Kidney epithelial cell (primary cell): ENCODE measurements at regions not wholly inside any gene's neighbourhood (a gene's known extent, or its start where the extent isn't known, plus 50 kb on each side); places are given as distances from the start of the nearest gene placed in this dataset.

Experiments
- DNase-seq: peaks from one replicate; pipeline ENCODE4 v3.0.0-alpha.2; 2010; ENCODE audit warnings: low read depth
- H3K27me3 ChIP-seq: 2 replicates; pipeline ENCODE4 v1.6.0; 2011; ENCODE audit warnings: low read length; ENCODE audit not compliant: control insufficient read depth, insufficient read depth
- H3K36me3 ChIP-seq: 2 replicates; pipeline ENCODE4 v1.5.1; 2011; ENCODE audit warnings: low read length; ENCODE audit not compliant: control insufficient read depth, insufficient read depth
- H3K4me3 ChIP-seq: 2 replicates; pipeline ENCODE4 v1.5.1; 2011; ENCODE audit warnings: low read depth, mild to moderate bottlenecking, control low read depth, low read length
- CTCF ChIP-seq: IDR thresholded peaks from 2 replicates; pipeline ENCODE4 v1.5.1; 2011; ENCODE audit warnings: mild to moderate bottlenecking, moderate library complexity, low read length, control low read depth, inconsistent platforms; ENCODE audit not compliant: insufficient read depth, poor library complexity, severe bottlenecking

- TF ChIP-seq CTCF = no peak
These were observed 652.6 kb downstream of the CCDC171 start for GRCh38 chr9:16205455-16205854.

GRCh38 chr9:16206518-16206917, 653.7 kb downstream of the CCDC171 start:
- DNase-seq = no peak
- Histone ChIP-seq H3K36me3 (no peaks in the 10 kb centered on the region), H3K27me3 (no peaks in the 10 kb centered on the region), H3K4me3 (no peak overlapping the region)
- TF ChIP-seq CTCF = no peak

More at GRCh38 chr9:16205455-16205854, 652.6 kb downstream of the CCDC171 start:
- DNase-seq = no peak
- Histone ChIP-seq H3K4me3 (no peak overlapping the region), H3K36me3 (no peaks in the 10 kb centered on the region), H3K27me3 (no peaks in the 10 kb centered on the region)

GRCh38 chr9:16207161-16207560, 654.3 kb downstream of the CCDC171 start:
- no peak for DNase-seq
- no peaks in the 10 kb centered on the region for H3K36me3 ChIP-seq
- H3K4me3 ChIP-seq = no peak overlapping the region
- no peak for TF ChIP-seq CTCF
- no peaks in the 10 kb centered on the region for H3K27me3 ChIP-seq

GRCh38 chr9:16210440-16210839, 657.6 kb downstream of the CCDC171 start:
- no peaks in the 10 kb centered on the region for H3K36me3 ChIP-seq
- peaks cover 2% of the 10 kb centered on the region for H3K27me3 ChIP-seq
- no peak for DNase-seq
- no peak for TF ChIP-seq CTCF
- H3K4me3 ChIP-seq = no peak overlapping the region

- no peak overlapping the region for H3K4me3 ChIP-seq
- no peak for TF ChIP-seq CTCF
- no peaks in the 10 kb centered on the region for H3K36me3 ChIP-seq
- DNase-seq = no peak
- H3K27me3 ChIP-seq = peaks cover 2% of the 10 kb centered on the region
These were observed 658.5 kb downstream of the BNC2 start for GRCh38 chr9:16211946-16212345.

- TF ChIP-seq CTCF = no peak
- peaks cover 2% of the 10 kb centered on the region for H3K27me3 ChIP-seq
- H3K4me3 ChIP-seq = no peak overlapping the region
- no peak for DNase-seq
- H3K36me3 ChIP-seq = no peaks in the 10 kb centered on the region
These were observed 656.5 kb downstream of the BNC2 start for GRCh38 chr9:16213781-16214515.
